HG02678 (cell line): ENCODE measurements at regions not wholly inside any gene's neighbourhood (a gene's known extent, or its start where the extent isn't known, plus 50 kb on each side); places are given as distances from the start of the nearest gene placed in this dataset.

Experiments used
- ATAC-seq: cut with Tn5 transposase; IDR thresholded peaks from one replicate; pipeline ENCODE4 v1.9.1; 2021; ENCODE audit warnings: mild to moderate bottlenecking, moderate library complexity; ENCODE audit not compliant: unreplicated experiment

GRCh38 chr13:106678646-106679418 is 110.9 kb upstream of the ARGLU1 start:
- ATAC-seq, result no peak

- no peak for ATAC-seq
Measured at GRCh38 chr13:106675311-106675710, 107.4 kb upstream of the ARGLU1 start.

GRCh38 chr13:106660746-106661625 is 93.0 kb upstream of the ARGLU1 start:
- ATAC-seq, result no peak

GRCh38 chr13:106657104-106657503 is 89.2 kb upstream of the ARGLU1 start:
- no peak for ATAC-seq

- no peak for ATAC-seq
Measured at GRCh38 chr13:106656186-106656585, 88.2 kb upstream of the ARGLU1 start.

- no peak for ATAC-seq
Measured at GRCh38 chr13:106651442-106651841, 83.5 kb upstream of the ARGLU1 start.

- no peak for ATAC-seq
Measured at GRCh38 chr13:106650690-106651205, 82.8 kb upstream of the ARGLU1 start.

GRCh38 chr13:106649495-106649894 is 81.6 kb upstream of the ARGLU1 start:
- no peak for ATAC-seq

- no peak for ATAC-seq
Measured at GRCh38 chr13:106640515-106640914, 72.6 kb upstream of the ARGLU1 start.

- no peak for ATAC-seq
Measured at GRCh38 chr13:106637519-106637918, 69.6 kb upstream of the ARGLU1 start.

- no peak for ATAC-seq
Measured at GRCh38 chr13:106636492-106636891, 68.6 kb upstream of the ARGLU1 start.

- no peak for ATAC-seq
Measured at GRCh38 chr13:106635616-106636015, 67.7 kb upstream of the ARGLU1 start.

- no peak for ATAC-seq
Measured at GRCh38 chr13:106633321-106633720, 65.4 kb upstream of the ARGLU1 start.

GRCh38 chr13:106630650-106631049 is 62.7 kb upstream of the ARGLU1 start:
- no peak for ATAC-seq

GRCh38 chr13:106630162-106630561 is 62.2 kb upstream of the ARGLU1 start:
- no peak for ATAC-seq

- ATAC-seq, result no peak
Measured at GRCh38 chr13:106628936-106629659, 61.2 kb upstream of the ARGLU1 start.

- ATAC-seq, result no peak
Measured at GRCh38 chr13:106626473-106626872, 58.5 kb upstream of the ARGLU1 start.

GRCh38 chr13:106625578-106625977 is 57.6 kb upstream of the ARGLU1 start:
- no peak for ATAC-seq

- ATAC-seq, result no peak
Measured at GRCh38 chr13:106623799-106624460, 56.0 kb upstream of the ARGLU1 start.

- no peak for ATAC-seq
Measured at GRCh38 chr13:106621833-106622232, 53.9 kb upstream of the ARGLU1 start.
